ENCODE measurements at regions not wholly inside any gene's neighbourhood (a gene's known extent, or its start where the extent isn't known, plus 50 kb on each side); places are given as distances from the start of the nearest gene placed in this dataset.

- no peak for DNase-seq (ENCODE audit: low read depth, low spot score)
These were observed 296.3 kb upstream of the ZP4 start for GRCh38 chr1:238186887-238187574.

GRCh38 chr1:238177960-238178645, 287.4 kb upstream of the ZP4 start:
- no peak for DNase-seq (ENCODE audit: low read depth, low spot score)
- no peak overlapping the region for H3K27ac ChIP-seq

More at GRCh38 chr1:238186887-238187574, 296.3 kb upstream of the ZP4 start:
- no peak overlapping the region for H3K27ac ChIP-seq

- H3K27ac ChIP-seq: no peak overlapping the region
- no peak for DNase-seq (ENCODE audit: low read depth, low spot score)
These were observed 286.6 kb upstream of the ZP4 start for GRCh38 chr1:238177351-238177750.

GRCh38 chr1:238176441-238176840, 285.7 kb upstream of the ZP4 start:
- DNase-seq (ENCODE audit: low read depth, low spot score): no peak
- H3K27ac ChIP-seq: no peak overlapping the region

- no peak for DNase-seq (ENCODE audit: low read depth, low spot score)
- no peak overlapping the region for H3K27ac ChIP-seq
These were observed 281.3 kb upstream of the ZP4 start for GRCh38 chr1:238171985-238172384.

- no peak for DNase-seq (ENCODE audit: low read depth, low spot score)
- no peak overlapping the region for H3K27ac ChIP-seq
These were observed 271.2 kb upstream of the ZP4 start for GRCh38 chr1:238161955-238162354.

GRCh38 chr1:238153939-238154338, 263.2 kb upstream of the ZP4 start:
- no peak for DNase-seq (ENCODE audit: low read depth, low spot score)
- no peak overlapping the region for H3K27ac ChIP-seq

- no peak for DNase-seq (ENCODE audit: low read depth, low spot score)
- H3K27ac ChIP-seq: no peak overlapping the region
These were observed 262.5 kb upstream of the ZP4 start for GRCh38 chr1:238153253-238153652.

GRCh38 chr1:238152119-238152518, 261.4 kb upstream of the ZP4 start:
- H3K27ac ChIP-seq: no peak overlapping the region
- DNase-seq (ENCODE audit: low read depth, low spot score): no peak

GRCh38 chr1:238143038-238143437, 252.3 kb upstream of the ZP4 start:
- no peak overlapping the region for H3K27ac ChIP-seq
- DNase-seq (ENCODE audit: low read depth, low spot score): no peak

GRCh38 chr1:238141353-238141752, 250.6 kb upstream of the ZP4 start:
- H3K27ac ChIP-seq: no peak overlapping the region
- no peak for DNase-seq (ENCODE audit: low read depth, low spot score)

- no peak for DNase-seq (ENCODE audit: low read depth, low spot score)
- H3K27ac ChIP-seq: no peak overlapping the region
These were observed 249.0 kb upstream of the ZP4 start for GRCh38 chr1:238139713-238140112.

GRCh38 chr1:238138059-238138626, 247.4 kb upstream of the ZP4 start:
- no peak for DNase-seq (ENCODE audit: low read depth, low spot score)
- no peak overlapping the region for H3K27ac ChIP-seq

GRCh38 chr1:238135708-238136664, 245.3 kb upstream of the ZP4 start:
- no peak overlapping the region for H3K27ac ChIP-seq
- DNase-seq (ENCODE audit: low read depth, low spot score): no peak

- H3K27ac ChIP-seq: no peak overlapping the region
- DNase-seq (ENCODE audit: low read depth, low spot score): no peak
These were observed 239.0 kb upstream of the ZP4 start for GRCh38 chr1:238129677-238130076.

- no peak overlapping the region for H3K27ac ChIP-seq
- no peak for DNase-seq (ENCODE audit: low read depth, low spot score)
These were observed 232.5 kb upstream of the ZP4 start for GRCh38 chr1:238123201-238123600.

GRCh38 chr1:238119861-238120260, 229.1 kb upstream of the ZP4 start:
- H3K27ac ChIP-seq: no peak overlapping the region
- no peak for DNase-seq (ENCODE audit: low read depth, low spot score)

- no peak for DNase-seq (ENCODE audit: low read depth, low spot score)
- no peak overlapping the region for H3K27ac ChIP-seq
These were observed 228.3 kb upstream of the ZP4 start for GRCh38 chr1:238119060-238119459.

GRCh38 chr1:238115852-238116251, 225.1 kb upstream of the ZP4 start:
- H3K27ac ChIP-seq: no peak overlapping the region
- DNase-seq (ENCODE audit: low read depth, low spot score): no peak

- DNase-seq (ENCODE audit: low read depth, low spot score): no peak
These were observed 222.4 kb upstream of the ZP4 start for GRCh38 chr1:238112952-238113621.

More at GRCh38 chr1:238112952-238113621, 222.4 kb upstream of the ZP4 start:
- H3K27ac ChIP-seq: no peak overlapping the region
